Stimulated activated CD4-positive, alpha-beta T cell treated with anti-CD3 and anti-CD28 coated beads, Interleukin-4, amount 100 ng/mL, for 4 hours (primary cell): ENCODE measurements at regions not wholly inside any gene's neighbourhood (a gene's known extent, or its start where the extent isn't known, plus 50 kb on each side); places are given as distances from the start of the nearest gene placed in this dataset.

Experiments used
- DNase-seq, 2 experiments: peaks; one replicate each; pipeline ENCODE4 v3.0.0-alpha.2; 2020

GRCh38 chr3:159835126-159835525 lies 153.5 kb upstream of the IL12A start:
- DNase-seq = no peak

- DNase-seq = no peak
Measured at GRCh38 chr3:159837725-159838124, 150.9 kb upstream of the IL12A start.

GRCh38 chr3:159838938-159839337 lies 149.7 kb upstream of the IL12A start:
- DNase-seq = no peak

GRCh38 chr3:159839561-159840379 lies 148.9 kb upstream of the IL12A start, which contains the start of gene SCHIP1:
Gene SCHIP1 (plus strand): TSS chr3:159839861.
- no peak for DNase-seq

- DNase-seq = no peak
Measured at GRCh38 chr3:159840703-159841299, 147.8 kb upstream of the IL12A start.

- no peak for DNase-seq
Measured at GRCh38 chr3:159841766-159842165, 146.9 kb upstream of the IL12A start.

- no peak for DNase-seq
Measured at GRCh38 chr3:159843840-159844730, 144.6 kb upstream of the IL12A start.

- no peak for DNase-seq
Measured at GRCh38 chr3:159844801-159845261, 143.8 kb upstream of the IL12A start.

- no peak for DNase-seq
Measured at GRCh38 chr3:159845737-159846136, 142.9 kb upstream of the IL12A start.

GRCh38 chr3:159846255-159846654 lies 142.4 kb upstream of the IL12A start:
- DNase-seq = no peak

- DNase-seq = no peak
Measured at GRCh38 chr3:159848348-159849118, 140.1 kb upstream of the IL12A start.

- no peak for DNase-seq
Measured at GRCh38 chr3:159850481-159850880, 138.2 kb upstream of the IL12A start.

GRCh38 chr3:159852266-159852665 lies 136.4 kb upstream of the IL12A start:
- no peak for DNase-seq

GRCh38 chr3:159852821-159853505 lies 135.7 kb upstream of the IL12A start:
- DNase-seq = no peak

GRCh38 chr3:159853506-159853864 lies 135.2 kb upstream of the IL12A start:
- DNase-seq = no peak

- no peak for DNase-seq
Measured at GRCh38 chr3:159854500-159855124, 134.0 kb upstream of the IL12A start.

- DNase-seq = no peak
Measured at GRCh38 chr3:159855599-159856346, 132.9 kb upstream of the IL12A start.

GRCh38 chr3:159856590-159857104 lies 132.0 kb upstream of the IL12A start:
- no peak for DNase-seq

GRCh38 chr3:159857840-159858239 lies 130.8 kb upstream of the IL12A start:
- no peak for DNase-seq

GRCh38 chr3:159858650-159859049 lies 130.0 kb upstream of the IL12A start:
- DNase-seq = no peak

GRCh38 chr3:159859424-159859823 lies 129.2 kb upstream of the IL12A start:
- no peak for DNase-seq
